Fibroblast of mammary gland (primary cell): ENCODE measurements at regions not wholly inside any gene's neighbourhood (a gene's known extent, or its start where the extent isn't known, plus 50 kb on each side); places are given as distances from the start of the nearest gene placed in this dataset.

Source experiments
- DNase-seq: peaks from one replicate; pipeline ENCODE4 v3.0.0-alpha.2; 2010; ENCODE audit warnings: low read depth
- H3K4me3 ChIP-seq: 2 replicates; pipeline ENCODE4 v1.5.1; 2011; ENCODE audit warnings: low read depth, mild to moderate bottlenecking, low read length, moderate library complexity; ENCODE audit not compliant: control insufficient read depth
- CTCF ChIP-seq: conservative IDR thresholded peaks from 2 replicates; pipeline ENCODE4 v1.5.1; 2011; ENCODE audit warnings: low read depth, low read length, inconsistent platforms; ENCODE audit not compliant: control insufficient read depth, insufficient read depth

- no peak for TF ChIP-seq CTCF
- DNase-seq, result no peak
- no peak overlapping the region for H3K4me3 ChIP-seq
These were observed 75.7 kb upstream of the ANO1 start for GRCh38 chr11:70002433-70002832.

GRCh38 chr11:70005107-70005818 is 72.9 kb upstream of the ANO1 start:
- no peak overlapping the region for H3K4me3 ChIP-seq
- DNase-seq, result peak; percentile 6
- no peak for TF ChIP-seq CTCF

- DNase-seq, result no peak
- TF ChIP-seq CTCF, result no peak
- H3K4me3 ChIP-seq, result no peak overlapping the region
These were observed 70.3 kb upstream of the ANO1 start for GRCh38 chr11:70007796-70008195.

GRCh38 chr11:70010774-70011173 is 67.3 kb upstream of the ANO1 start:
- TF ChIP-seq CTCF, result no peak
- no peak for DNase-seq
- H3K4me3 ChIP-seq, result no peak overlapping the region

- no peak overlapping the region for H3K4me3 ChIP-seq
- no peak for DNase-seq
- TF ChIP-seq CTCF, result no peak
These were observed 65.9 kb upstream of the ANO1 start for GRCh38 chr11:70012134-70012733.

- no peak for TF ChIP-seq CTCF
- H3K4me3 ChIP-seq, result no peak overlapping the region
- no peak for DNase-seq
These were observed 63.8 kb upstream of the ANO1 start for GRCh38 chr11:70014291-70014690.
